SJCRH30 (cell line): ENCODE measurements at regions not wholly inside any gene's neighbourhood (a gene's known extent, or its start where the extent isn't known, plus 50 kb on each side); places are given as distances from the start of the nearest gene placed in this dataset.

ENCODE experiments used
- DNase-seq, 2 experiments: peaks; one replicate each; pipeline ENCODE4 v3.0.0-alpha.2; 2015 to 2020
- H3K27ac ChIP-seq: fragments of 250-450 bp; sonication (Bioruptor Pico); 2 replicates; pipeline ENCODE4 v1.5.1; 2020; ENCODE audit warnings: mild to moderate bottlenecking, moderate library complexity
- H3K27me3 ChIP-seq: fragments of 250-450 bp; sonication (Bioruptor Pico); 2 replicates; pipeline ENCODE4 v1.5.1; 2020; ENCODE audit warnings: mild to moderate bottlenecking, moderate library complexity
- H3K36me3 ChIP-seq: fragments of 250-450 bp; sonication (Bioruptor Pico); 2 replicates; pipeline ENCODE4 v1.5.1; 2020; ENCODE audit warnings: mild to moderate bottlenecking, moderate library complexity
- H3K4me1 ChIP-seq: fragments of 250-450 bp; sonication (Bioruptor Pico); 2 replicates; pipeline ENCODE4 v1.5.1; 2020; ENCODE audit warnings: mild to moderate bottlenecking, moderate library complexity
- H3K4me3 ChIP-seq: fragments of 250-450 bp; sonication (Bioruptor Pico); 2 replicates; pipeline ENCODE4 v1.5.1; 2020; ENCODE audit warnings: mild to moderate bottlenecking, moderate library complexity
- H3K9me3 ChIP-seq: fragments of 250-450 bp; sonication (Bioruptor Pico); replicated peaks from 2 replicates; pipeline ENCODE4 v1.5.1; 2020; ENCODE audit warnings: mild to moderate bottlenecking, moderate library complexity

DNA sequence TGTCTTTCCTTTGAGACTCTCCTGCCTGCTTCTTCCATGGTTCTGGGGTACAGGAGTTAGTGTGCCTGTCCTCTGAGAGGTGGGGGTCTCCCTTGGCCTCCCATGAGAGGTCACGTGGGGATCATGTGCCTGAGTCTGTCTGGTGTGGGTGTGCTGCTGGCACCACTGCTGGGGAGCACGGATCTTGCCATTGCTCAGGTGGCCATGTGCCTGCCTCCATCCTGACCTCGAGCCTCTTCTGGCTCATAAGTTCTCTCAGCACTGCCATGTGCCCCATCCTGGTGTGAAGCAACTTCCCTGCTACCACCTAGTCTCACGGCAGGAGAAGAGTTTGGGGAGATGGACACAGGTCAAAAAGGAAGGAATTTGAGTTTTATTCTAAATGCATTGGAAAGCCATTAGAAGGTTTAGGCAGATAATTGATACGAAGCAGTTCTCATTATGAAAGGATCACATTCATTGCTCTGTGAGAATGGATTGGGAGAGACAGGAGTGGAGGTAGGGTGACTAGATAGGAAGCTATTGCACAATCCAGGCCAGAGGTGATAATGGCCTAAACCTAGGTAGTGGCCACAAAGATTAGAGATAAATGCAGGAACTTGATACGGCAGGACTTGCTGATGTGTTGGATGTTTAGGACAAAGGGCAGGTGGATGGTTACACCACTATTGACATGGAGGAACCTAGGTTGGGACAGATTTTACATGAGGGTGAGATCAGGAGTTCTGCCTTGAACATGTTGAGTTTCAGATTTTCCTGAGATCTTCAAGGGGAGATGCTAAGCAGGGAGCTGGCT, 173.0 kb upstream of the RORA start:
- Histone ChIP-seq H3K9me3 (no peaks in the 10 kb centered on the region), H3K27ac (no peak overlapping the region), H3K4me1 (no peaks in the 10 kb centered on the region), H3K36me3 (no peaks in the 10 kb centered on the region), H3K27me3 (no peaks in the 10 kb centered on the region), H3K4me3 (no peak overlapping the region)
- no peak for DNase-seq

DNA sequence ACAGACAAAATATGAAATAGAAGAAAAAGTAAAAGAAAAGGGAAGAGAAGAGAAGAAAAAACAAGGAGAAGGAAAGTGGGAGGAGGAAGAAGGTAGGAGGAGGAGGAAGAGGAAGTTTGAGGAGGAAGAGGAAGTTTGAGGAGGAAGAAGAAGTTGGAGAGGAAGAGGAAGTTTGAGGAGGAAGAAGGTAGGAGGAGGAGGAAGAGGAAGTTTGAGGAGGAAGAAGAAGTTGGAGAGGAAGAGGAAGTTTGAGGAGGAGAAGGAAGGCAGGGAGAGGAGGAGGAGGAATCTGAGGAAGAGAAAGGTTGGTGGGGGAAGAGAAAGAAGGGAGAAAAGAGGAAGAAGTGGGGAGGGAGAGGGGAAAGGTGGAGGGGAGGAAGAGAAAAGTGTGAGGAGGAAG, 169.2 kb upstream of the RORA start:
- Histone ChIP-seq H3K4me3 (no peak overlapping the region), H3K9me3 (no peaks in the 10 kb centered on the region), H3K27me3 (no peaks in the 10 kb centered on the region), H3K27ac (no peak overlapping the region), H3K4me1 (no peaks in the 10 kb centered on the region), H3K36me3 (no peaks in the 10 kb centered on the region)
- DNase-seq = no peak

DNA sequence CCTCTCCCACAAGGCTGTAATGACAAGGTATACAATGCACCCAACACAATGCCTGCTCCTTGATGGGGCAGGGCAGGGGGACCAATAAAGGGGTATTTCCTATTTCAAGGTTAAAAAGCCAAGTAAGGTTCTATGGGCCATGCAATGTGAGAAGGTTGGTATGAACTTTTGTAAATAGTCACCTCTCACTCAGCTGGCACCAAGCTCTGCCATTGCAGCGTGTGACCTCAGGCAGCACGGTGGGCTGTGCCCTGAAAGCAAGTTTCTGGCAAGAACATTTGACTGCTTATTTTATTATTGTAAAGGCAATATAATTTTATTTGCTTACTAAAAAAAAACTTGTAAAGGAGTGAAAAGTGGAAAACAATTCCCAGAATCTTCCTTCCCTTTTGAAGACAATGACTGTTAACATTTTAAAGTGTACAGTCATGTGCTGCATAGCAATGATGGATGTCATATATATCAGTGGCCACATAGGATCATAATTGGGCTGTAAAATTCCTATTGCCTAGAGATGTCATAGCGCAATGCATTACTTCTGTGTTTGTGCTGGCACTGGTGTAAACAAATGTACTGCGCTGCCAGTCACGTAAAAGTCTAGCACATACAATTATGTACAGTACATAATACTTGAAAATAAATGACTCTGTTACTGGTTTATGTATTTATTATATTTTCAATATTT, 167.3 kb upstream of the RORA start:
- no peak for DNase-seq
- Histone ChIP-seq H3K9me3 (no peaks in the 10 kb centered on the region), H3K36me3 (no peaks in the 10 kb centered on the region), H3K27ac (no peak overlapping the region), H3K4me3 (no peak overlapping the region), H3K27me3 (no peaks in the 10 kb centered on the region), H3K4me1 (no peaks in the 10 kb centered on the region)

DNA sequence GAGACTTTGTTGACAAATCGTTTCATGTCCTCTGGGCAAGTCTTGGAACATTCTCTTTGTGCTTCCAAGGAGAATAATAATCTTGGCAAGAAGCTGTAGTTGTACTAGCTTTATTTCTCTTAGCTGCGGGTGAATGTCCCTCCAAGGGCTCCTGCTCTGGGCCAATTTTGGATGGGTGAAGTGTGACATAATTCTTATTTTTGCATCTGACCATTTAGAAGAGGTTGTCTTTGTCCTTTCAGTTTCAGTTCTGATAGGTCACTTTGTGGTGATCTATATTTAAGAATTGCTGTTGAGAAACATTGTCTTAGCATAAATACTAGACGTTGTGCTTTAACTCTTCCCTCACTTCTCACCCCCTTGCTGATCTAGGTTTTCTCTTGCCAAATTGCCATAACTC, 164.8 kb upstream of the RORA start:
- no peaks in the 10 kb centered on the region for H3K36me3 ChIP-seq
- H3K4me1 ChIP-seq = no peaks in the 10 kb centered on the region
- no peak for DNase-seq

DNA sequence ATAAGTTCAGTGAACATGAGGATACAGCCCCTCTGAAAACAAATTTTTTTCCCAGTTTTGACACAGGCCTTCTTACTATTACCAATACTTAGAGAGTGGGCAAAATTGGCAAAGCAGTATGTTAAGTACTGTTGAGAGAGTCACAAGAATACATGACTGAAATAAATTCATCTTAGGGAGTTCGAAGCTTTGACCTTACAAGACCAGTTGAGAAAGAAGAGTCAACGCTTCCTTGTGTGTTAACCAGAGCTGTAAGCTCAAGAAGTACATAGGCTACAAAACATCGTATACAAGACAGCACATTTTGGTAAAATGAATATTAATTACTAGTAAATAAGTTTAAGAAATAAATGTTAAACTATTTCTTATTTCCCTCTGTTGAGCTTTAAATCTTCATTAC, 164.4 kb upstream of the RORA start:
- H3K4me3 ChIP-seq = no peak overlapping the region
- no peaks in the 10 kb centered on the region for H3K9me3 ChIP-seq
- DNase-seq = no peak
- H3K36me3 ChIP-seq = no peaks in the 10 kb centered on the region
- no peaks in the 10 kb centered on the region for H3K27me3 ChIP-seq
- H3K4me1 ChIP-seq = no peaks in the 10 kb centered on the region
- H3K27ac ChIP-seq = no peak overlapping the region

More for the DNA sequence above, 164.8 kb upstream of the RORA start:
- Histone ChIP-seq H3K27me3 (no peaks in the 10 kb centered on the region), H3K27ac (no peak overlapping the region), H3K9me3 (no peaks in the 10 kb centered on the region), H3K4me3 (no peak overlapping the region)

DNA sequence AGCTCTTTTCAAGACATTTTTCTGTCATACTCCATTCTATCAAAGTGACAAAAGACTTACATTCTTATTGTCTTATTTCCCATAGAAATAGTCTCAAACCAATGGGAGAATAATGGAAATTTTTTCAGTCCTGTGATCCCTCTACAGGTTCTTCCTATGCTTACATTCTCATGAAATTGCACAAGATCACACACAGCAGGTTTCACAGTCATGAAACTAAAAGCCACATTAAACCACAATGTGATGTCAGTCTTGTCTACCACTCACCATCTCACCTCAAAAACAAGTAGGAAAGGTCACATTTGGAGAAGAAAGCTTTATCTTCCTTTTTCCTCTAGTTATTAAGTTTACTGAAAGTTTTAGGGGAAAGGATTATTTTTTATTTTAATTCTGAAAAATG, 161.0 kb upstream of the RORA start:
- no peaks in the 10 kb centered on the region for H3K4me1 ChIP-seq
- no peak for DNase-seq
- H3K27ac ChIP-seq = no peak overlapping the region

DNA sequence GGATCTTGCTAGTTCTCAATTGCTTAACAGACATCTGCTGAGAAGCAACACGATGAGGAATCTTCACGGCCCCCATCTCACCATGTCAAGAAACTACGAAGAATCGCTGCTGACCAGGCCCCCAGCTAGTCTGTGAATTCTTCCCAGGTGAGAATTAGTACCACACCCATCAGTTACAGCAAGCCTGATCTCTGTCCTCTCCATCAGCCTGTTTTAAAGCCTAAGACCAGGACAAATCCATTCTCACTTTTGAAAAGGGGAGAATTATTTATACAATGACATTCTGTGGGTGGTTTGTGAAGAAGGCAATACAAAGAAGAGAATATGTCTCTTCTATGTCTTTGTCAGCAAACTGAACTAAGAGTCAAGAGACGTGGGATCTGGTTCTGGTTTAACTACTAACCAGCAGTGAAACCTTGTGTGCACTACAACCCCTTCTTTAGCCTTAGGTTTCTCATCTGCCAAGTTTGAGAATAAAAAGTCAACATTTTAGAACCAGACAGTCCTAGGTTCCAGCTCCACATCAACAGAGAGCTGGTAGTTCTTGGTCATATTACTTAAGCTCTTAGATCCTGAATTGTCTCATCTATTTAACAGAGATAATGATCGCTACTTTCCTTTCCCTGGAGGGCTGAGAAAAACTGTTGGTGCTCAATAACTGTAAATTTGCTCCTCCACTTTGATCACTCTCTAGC, 160.4 kb upstream of the RORA start:
- H3K36me3 ChIP-seq = no peaks in the 10 kb centered on the region
- no peaks in the 10 kb centered on the region for H3K4me1 ChIP-seq
- H3K9me3 ChIP-seq = no peaks in the 10 kb centered on the region

More for the DNA sequence above, 161.0 kb upstream of the RORA start:
- H3K36me3 ChIP-seq = no peaks in the 10 kb centered on the region
- H3K9me3 ChIP-seq = no peaks in the 10 kb centered on the region
- H3K27me3 ChIP-seq = no peaks in the 10 kb centered on the region
- no peak overlapping the region for H3K4me3 ChIP-seq

DNA sequence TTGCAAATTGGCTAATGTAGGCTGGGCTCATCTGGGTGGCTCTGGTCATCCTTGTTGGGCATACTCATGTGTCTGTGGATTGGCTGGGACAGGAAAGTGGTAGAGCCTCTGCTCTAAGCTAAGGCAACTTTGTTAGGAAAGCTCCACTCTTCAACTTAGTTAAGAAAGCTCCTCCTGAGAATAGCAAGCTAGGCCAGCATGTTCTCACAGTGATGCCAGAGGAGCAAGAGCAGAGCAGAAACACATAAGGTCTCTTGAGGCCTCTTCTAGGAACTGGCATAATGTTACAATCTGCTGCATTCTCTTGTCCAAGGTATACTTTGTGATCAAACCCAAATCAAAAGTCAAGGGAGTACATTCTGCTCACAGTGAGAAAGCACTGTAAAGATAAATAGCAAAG, 158.6 kb upstream of the RORA start:
- Histone ChIP-seq H3K27me3 (no peaks in the 10 kb centered on the region), H3K4me1 (no peaks in the 10 kb centered on the region), H3K9me3 (no peaks in the 10 kb centered on the region), H3K27ac (no peak overlapping the region), H3K4me3 (no peak overlapping the region), H3K36me3 (no peaks in the 10 kb centered on the region)
- no peak for DNase-seq

More for the DNA sequence above, 160.4 kb upstream of the RORA start:
- H3K4me3 ChIP-seq = no peak overlapping the region
- no peaks in the 10 kb centered on the region for H3K27me3 ChIP-seq
- no peak overlapping the region for H3K27ac ChIP-seq
- DNase-seq = no peak

DNA sequence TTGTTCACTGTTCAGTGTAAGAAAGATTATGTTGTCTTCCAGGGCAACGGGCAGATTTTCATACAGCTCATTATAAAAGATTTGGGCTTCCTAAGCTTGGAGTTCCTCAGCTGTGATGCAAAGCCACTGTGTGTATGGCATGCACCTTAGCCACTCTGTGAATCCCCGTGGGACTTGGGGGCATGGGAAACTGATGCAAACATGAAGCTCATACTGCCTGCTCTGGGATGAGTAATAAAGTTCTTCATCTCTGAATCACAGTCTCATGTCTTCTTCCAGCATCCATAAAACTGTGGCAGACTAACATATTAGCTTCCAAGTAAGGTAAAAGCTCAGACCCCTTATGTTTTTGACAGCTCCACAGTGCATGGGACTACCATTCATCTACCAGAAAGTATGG, 154.3 kb upstream of the RORA start:
- H3K4me3 ChIP-seq = no peak overlapping the region
- H3K36me3 ChIP-seq = no peaks in the 10 kb centered on the region
- H3K27ac ChIP-seq = peak overlapping the region; percentile 29; the same call in 1 of the 2 replicates
- H3K4me1 ChIP-seq = peaks cover 14% of the 10 kb centered on the region; the same call in 1 of the 2 replicates
- peak; percentile 20 to 22 for DNase-seq
- H3K9me3 ChIP-seq = no peaks in the 10 kb centered on the region
- H3K27me3 ChIP-seq = no peaks in the 10 kb centered on the region

DNA sequence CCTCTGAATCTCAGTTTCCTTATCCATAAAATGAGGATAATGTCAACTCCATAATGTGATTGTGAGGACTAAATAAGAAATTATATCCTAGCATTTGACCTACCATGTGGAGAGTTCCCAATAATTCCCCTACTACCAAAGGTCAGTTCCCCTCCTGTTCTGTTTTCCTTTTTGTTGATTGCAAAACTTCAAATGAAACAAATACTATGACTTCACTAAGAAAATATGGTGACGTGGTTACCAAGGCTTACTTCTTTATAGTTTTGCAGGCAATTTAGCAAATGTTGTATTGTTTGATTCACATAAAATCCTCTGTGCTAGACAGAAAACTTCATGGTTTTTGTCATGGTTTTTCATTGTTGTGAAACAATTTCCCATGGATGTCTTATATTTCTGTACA, 153.8 kb upstream of the RORA start:
- Histone ChIP-seq H3K4me3 (no peak overlapping the region), H3K27ac (peak overlapping the region; percentile 29; the same call in 1 of the 2 replicates), H3K9me3 (no peaks in the 10 kb centered on the region), H3K4me1 (peaks cover 14% of the 10 kb centered on the region; the same call in 1 of the 2 replicates), H3K27me3 (no peaks in the 10 kb centered on the region), H3K36me3 (no peaks in the 10 kb centered on the region)
- DNase-seq = no peak

DNA sequence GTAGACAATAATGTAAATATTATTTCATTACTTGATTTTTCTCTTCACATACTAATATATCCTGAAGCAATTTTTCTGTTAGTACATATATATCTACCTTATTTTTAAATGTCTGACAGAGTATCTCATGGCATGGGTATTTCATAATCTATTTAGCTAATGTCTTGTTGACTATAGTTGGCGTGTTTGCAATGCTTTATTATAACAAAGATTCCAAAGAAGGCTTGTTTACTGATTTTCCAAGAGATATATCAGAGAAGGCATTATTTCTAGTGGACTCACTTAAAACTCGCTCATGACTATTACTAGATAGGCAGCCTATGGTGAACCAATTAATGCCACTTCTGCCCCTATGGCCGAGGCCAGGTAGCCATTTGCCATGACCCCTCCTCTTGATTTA, 152.4 kb upstream of the RORA start:
- DNase-seq = no peak
- no peak overlapping the region for H3K4me3 ChIP-seq
- no peaks in the 10 kb centered on the region for H3K9me3 ChIP-seq
- peaks cover 14% of the 10 kb centered on the region; the same call in 1 of the 2 replicates for H3K4me1 ChIP-seq
- no peaks in the 10 kb centered on the region for H3K36me3 ChIP-seq
- no peak overlapping the region for H3K27ac ChIP-seq
- no peaks in the 10 kb centered on the region for H3K27me3 ChIP-seq

DNA sequence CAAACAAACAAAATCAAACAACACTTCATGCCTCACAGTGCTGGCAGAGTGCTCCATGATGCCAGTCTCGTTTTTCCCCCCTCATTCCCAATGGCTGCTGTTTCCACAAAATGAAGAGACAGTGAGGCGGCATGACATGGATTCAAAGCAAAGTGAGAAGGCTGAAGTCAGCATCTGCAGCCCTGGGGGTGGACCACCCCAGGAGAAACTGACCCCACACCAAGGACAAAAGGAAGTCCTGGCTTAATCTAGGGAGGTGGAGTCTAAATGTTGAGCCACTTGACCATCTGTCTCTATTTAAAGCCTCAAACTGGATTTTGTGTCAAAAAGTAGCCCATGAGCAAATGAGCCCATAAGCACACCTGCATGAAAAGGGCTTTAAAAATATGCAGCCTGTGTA, 151.2 kb upstream of the RORA start:
- peaks cover 14% of the 10 kb centered on the region; the same call in 1 of the 2 replicates for H3K4me1 ChIP-seq
- H3K9me3 ChIP-seq = peaks cover 2% of the 10 kb centered on the region; the same call in 1 of the 2 replicates
- H3K36me3 ChIP-seq = no peaks in the 10 kb centered on the region
- H3K27me3 ChIP-seq = no peaks in the 10 kb centered on the region
- peak overlapping the region; percentile 14; the same call in 1 of the 2 replicates for H3K27ac ChIP-seq
- DNase-seq = peak; percentile 54 to 58
- no peak overlapping the region for H3K4me3 ChIP-seq

DNA sequence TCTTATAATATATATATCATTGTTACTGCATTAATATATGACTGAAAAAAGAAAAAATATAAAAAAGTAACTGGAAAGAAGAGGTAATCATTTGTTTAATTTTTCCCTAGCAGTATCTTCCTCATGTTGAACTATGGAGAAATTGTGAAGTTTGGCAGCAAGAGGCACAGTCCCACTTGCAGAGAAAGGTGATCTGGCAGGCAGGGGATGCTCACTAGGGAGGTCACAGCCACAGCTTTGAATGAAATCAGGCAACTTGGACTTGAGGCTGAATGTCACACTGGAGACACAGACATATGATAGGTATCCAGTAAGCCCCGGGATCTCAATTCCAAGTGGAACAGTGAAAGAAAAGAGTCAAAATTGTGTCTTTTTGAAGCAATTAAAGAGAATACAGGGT, 149.9 kb upstream of the RORA start:
- DNase-seq = no peak
- H3K4me3 ChIP-seq = no peak overlapping the region
- no peak overlapping the region for H3K27ac ChIP-seq
- H3K4me1 ChIP-seq = peaks cover 14% of the 10 kb centered on the region; the same call in 1 of the 2 replicates
- H3K27me3 ChIP-seq = no peaks in the 10 kb centered on the region
- H3K36me3 ChIP-seq = no peaks in the 10 kb centered on the region
- peaks cover 6% of the 10 kb centered on the region; the same call in 1 of the 2 replicates for H3K9me3 ChIP-seq

DNA sequence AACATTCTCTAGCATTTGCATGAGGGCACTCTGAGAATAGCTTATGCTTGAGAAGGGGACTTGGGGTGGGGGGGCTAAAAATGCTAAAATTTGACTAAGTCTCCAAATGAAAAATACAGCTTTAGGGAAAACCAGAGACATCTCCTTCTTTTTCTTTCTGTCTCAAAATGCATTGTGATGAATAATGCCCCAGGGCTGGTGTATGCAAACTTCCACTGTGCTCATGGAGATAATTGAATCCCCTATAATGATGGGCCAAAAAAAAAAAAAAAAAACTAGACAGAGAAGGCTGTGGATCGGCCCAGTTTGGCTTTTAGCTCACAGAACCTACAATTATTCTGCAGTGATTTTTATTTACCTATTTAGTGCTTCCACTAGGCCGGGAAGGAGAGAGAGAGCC, 147.9 kb upstream of the RORA start:
- H3K9me3 ChIP-seq = peaks cover 6% of the 10 kb centered on the region; the same call in 1 of the 2 replicates
- H3K4me3 ChIP-seq = no peak overlapping the region
- DNase-seq = no peak

DNA sequence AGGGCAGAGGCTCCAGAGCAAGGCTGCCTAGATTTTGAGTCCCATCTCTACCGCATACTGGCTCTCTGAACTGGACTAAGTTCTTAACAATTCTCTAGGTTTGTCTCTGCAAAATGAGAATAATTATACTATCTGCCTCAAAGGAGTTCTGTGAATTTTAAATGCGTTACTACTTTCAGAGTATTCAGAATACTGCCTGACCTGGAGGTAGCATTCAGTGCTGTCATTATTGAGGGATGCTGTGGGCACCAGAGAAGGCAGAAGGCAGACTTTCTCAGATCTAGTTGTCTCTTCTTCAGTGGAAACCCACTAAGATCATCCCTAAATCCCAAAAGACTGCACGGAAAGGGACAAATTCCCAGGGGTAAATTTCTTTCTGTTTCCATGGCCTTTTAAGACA, 147.4 kb upstream of the RORA start:
- Histone ChIP-seq H3K27ac (no peak overlapping the region), H3K36me3 (no peaks in the 10 kb centered on the region), H3K9me3 (peaks cover 6% of the 10 kb centered on the region; the same call in 1 of the 2 replicates), H3K4me1 (peaks cover 11% of the 10 kb centered on the region; the same call in 1 of the 2 replicates), H3K27me3 (no peaks in the 10 kb centered on the region), H3K4me3 (no peak overlapping the region)
- no peak for DNase-seq

More for the DNA sequence above, 147.9 kb upstream of the RORA start:
- Histone ChIP-seq H3K4me1 (peaks cover 14% of the 10 kb centered on the region; the same call in 1 of the 2 replicates), H3K27ac (no peak overlapping the region), H3K27me3 (no peaks in the 10 kb centered on the region), H3K36me3 (no peaks in the 10 kb centered on the region)
